Stimulated activated naive B cell treated with anti-CD40 and anti-IgM and Interleukin-4, amounts not matched to agents 10 μg/mL and 1 μg/mL and 100 μg/mL, for 72 hours (primary cell): ENCODE measurements at regions not wholly inside any gene's neighbourhood (a gene's known extent, or its start where the extent isn't known, plus 50 kb on each side); places are given as distances from the start of the nearest gene placed in this dataset.

Experiments used
- ATAC-seq, 2 donors: fragments of 150-1000 bp; cut with Tn5 transposase; replicated peaks; 2 replicates each; pipeline ENCODE4 v1.10.0; 2021; ENCODE audit warnings: moderate library complexity in 1 of 2
- DNase-seq: peaks from one replicate; pipeline ENCODE4 v3.0.0; 2021
- H3K27ac Mint-ChIP-seq: one replicate; pipeline ENCODE4 v1.8.0; 2022; ENCODE audit warnings: mild to moderate bottlenecking, mixed read lengths
- H3K27me3 Mint-ChIP-seq, 2 donors: one replicate each; pipeline ENCODE4 v1.8.0; 2022; ENCODE audit warnings: mixed read lengths in 2 of 2
- H3K36me3 Mint-ChIP-seq, 2 donors: one replicate each; pipeline ENCODE4 v1.8.0; 2022; ENCODE audit warnings: mixed read lengths in 2 of 2, mild to moderate bottlenecking in 1 of 2
- H3K4me1 Mint-ChIP-seq, 2 donors: one replicate each; pipeline ENCODE4 v1.8.0; 2022; ENCODE audit warnings: mixed read lengths in 2 of 2, mild to moderate bottlenecking in 1 of 2
- H3K4me3 Mint-ChIP-seq, 2 donors: one replicate each; pipeline ENCODE4 v1.8.0; 2022; ENCODE audit warnings: mild to moderate bottlenecking in 2 of 2, mixed read lengths in 2 of 2, moderate library complexity in 1 of 2
- H3K9me3 Mint-ChIP-seq, 2 donors: one replicate each; pipeline ENCODE4 v1.8.0; 2022; ENCODE audit warnings: mixed read lengths in 2 of 2, mild to moderate bottlenecking in 1 of 2

GRCh38 chr6:95501032-95501904 lies 76.1 kb upstream of the MANEA start:
- Mint-ChIP-seq H3K4me3 (no peak overlapping the region), H3K27ac (no peak overlapping the region), H3K4me1 (no peaks in the 10 kb centered on the region), H3K36me3 (no peaks in the 10 kb centered on the region), H3K27me3 (no peaks in the 10 kb centered on the region), H3K9me3 (peaks cover 6 to 7% of the 10 kb centered on the region in 2 donors)
- no peak for DNase-seq
- no peak for ATAC-seq

- Mint-ChIP-seq H3K36me3 (no peaks in the 10 kb centered on the region), H3K4me3 (no peak overlapping the region), H3K27ac (no peak overlapping the region), H3K4me1 (no peaks in the 10 kb centered on the region), H3K27me3 (no peaks in the 10 kb centered on the region), H3K9me3 (peaks cover 2 to 7% of the 10 kb centered on the region in 2 donors)
- DNase-seq = no peak
- no peak for ATAC-seq
Observed at GRCh38 chr6:95503568-95503967, 73.8 kb upstream of the MANEA start.

DNA sequence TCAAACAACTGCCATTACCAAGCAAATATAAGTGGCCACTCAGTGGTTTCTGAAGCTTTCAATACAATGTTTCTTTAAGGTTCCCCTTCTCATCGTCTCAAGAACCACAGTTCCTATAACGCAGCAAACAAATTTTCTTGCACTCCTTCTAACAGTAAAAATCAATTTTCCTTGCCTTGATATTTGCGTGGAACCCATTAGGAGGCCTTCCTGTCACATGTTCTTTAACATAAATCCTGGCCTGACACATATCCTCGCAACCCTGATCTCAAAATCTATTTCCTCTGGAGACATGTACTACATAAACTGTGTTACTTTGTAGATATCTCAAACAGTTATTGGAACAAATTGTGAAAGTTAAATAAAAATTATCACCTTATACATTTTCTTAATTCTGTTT lies 65.9 kb upstream of the MANEA start:
- Mint-ChIP-seq H3K9me3 (no peaks in the 10 kb centered on the region), H3K4me3 (no peak overlapping the region), H3K4me1 (no peaks in the 10 kb centered on the region)

DNA sequence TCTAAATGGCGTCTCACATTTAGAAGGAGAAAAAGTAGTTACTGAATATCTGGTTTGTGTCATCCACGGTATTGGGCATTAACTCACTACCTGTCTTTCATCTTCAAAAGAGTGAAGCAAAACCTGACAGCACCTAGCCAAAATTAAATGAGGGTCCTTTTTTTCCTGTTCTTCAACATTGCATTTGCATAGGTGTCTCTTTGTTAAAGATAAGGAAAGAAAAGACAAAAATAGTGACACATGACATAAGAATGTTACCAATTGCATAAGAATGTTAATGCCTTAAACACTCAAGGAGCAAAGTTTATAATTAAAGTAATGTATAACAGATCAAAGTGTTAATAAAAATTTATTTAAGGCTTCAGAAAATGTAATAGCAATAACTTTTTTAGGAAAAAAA lies 61.4 kb upstream of the MANEA start:
- Mint-ChIP-seq H3K27ac (no peak overlapping the region), H3K27me3 (no peaks in the 10 kb centered on the region)

More for the DNA sequence above, 65.9 kb upstream of the MANEA start:
- H3K36me3 Mint-ChIP-seq = no peaks in the 10 kb centered on the region
- no peak overlapping the region for H3K27ac Mint-ChIP-seq
- ATAC-seq = no peak
- DNase-seq = no peak
- no peaks in the 10 kb centered on the region for H3K27me3 Mint-ChIP-seq

DNA sequence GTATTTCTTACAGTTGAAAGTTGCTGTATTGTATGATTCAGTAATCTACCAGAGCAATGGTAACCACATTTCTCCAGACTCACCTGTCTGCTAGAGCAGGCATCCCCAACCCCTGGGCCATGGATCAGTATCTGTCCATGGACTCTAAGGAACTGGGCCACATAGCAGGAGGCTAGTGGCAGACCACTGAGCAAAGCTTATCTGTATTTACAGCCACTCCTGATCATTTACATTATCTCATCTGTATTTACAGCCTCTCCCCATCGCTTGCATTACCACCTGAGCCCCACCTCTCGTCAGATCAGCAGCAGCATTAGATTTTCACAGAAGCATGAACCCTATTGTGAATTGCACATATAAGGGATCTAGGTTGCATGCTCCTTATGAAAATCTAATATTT lies 60.3 kb upstream of the MANEA start:
- Mint-ChIP-seq H3K36me3 (no peaks in the 10 kb centered on the region), H3K27me3 (no peaks in the 10 kb centered on the region), H3K27ac (no peak overlapping the region), H3K4me3 (no peak overlapping the region), H3K9me3 (peaks cover 0 to 2% of the 10 kb centered on the region in 2 donors), H3K4me1 (no peaks in the 10 kb centered on the region)
- no peak for DNase-seq
- no peak for ATAC-seq

More for the DNA sequence above, 61.4 kb upstream of the MANEA start:
- DNase-seq (no peak), ATAC-seq (no peak)
- Mint-ChIP-seq H3K4me3 (no peak overlapping the region), H3K36me3 (no peaks in the 10 kb centered on the region), H3K9me3 (peaks cover 0 to 2% of the 10 kb centered on the region in 2 donors), H3K4me1 (no peaks in the 10 kb centered on the region)

DNA sequence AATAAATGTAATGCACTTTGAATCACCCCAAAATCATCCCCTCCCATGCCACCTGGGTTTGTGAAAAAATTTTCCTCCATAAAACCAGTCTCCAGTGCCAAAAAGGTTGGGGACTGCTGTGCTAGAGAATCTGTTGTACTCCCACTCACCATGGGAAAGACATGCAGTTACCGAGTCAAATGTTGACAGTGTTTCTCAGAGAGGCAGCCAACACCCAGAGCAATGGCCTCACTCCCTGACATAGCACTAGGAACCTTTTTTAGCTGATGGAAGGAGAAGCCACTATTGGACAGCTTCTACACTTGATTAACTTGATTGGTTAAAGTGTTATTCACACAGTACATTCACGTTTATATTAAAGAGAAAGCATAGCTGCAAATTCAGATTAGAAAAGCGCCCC lies 59.8 kb upstream of the MANEA start:
- no peak overlapping the region for H3K27ac Mint-ChIP-seq
- H3K4me3 Mint-ChIP-seq = no peak overlapping the region
- no peaks in the 10 kb centered on the region for H3K27me3 Mint-ChIP-seq
- no peak for DNase-seq
- no peaks in the 10 kb centered on the region for H3K36me3 Mint-ChIP-seq
- no peaks in the 10 kb centered on the region for H3K4me1 Mint-ChIP-seq
- H3K9me3 Mint-ChIP-seq = peaks cover 0 to 2% of the 10 kb centered on the region in 2 donors
- ATAC-seq = no peak

DNA sequence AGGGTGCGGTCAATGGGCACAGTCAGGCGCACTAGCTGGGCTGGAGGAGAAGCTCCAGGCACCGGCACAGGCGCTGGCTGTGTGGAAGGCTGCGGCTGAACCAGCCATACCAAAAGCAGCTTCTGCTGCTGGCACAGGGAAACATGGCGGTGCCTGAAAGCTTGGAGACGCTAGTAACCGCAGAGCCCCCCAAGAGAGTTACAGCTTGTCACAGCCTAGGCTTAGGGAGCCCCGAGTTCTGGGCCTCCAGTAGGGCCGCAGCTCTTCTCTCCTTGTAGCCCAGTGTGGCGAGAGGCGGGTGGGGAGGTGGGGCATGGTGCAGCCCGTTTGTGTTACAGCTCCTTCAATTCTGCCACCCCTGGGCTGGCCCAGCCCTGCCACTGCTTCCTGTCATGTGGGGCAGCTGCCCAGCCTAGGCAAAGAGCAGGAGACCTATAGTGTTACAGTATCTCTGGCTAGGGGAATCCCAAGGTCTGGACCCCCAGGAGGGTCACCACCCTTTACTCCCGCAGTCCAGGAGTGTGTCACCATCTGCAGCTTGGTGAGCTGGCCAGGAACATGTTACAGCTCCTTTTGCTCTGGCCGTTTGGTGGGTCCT lies 58.6 kb upstream of the MANEA start:
- no peaks in the 10 kb centered on the region for H3K36me3 Mint-ChIP-seq
- H3K4me3 Mint-ChIP-seq = no peak overlapping the region
- H3K9me3 Mint-ChIP-seq = peaks cover 0 to 2% of the 10 kb centered on the region in 2 donors
- no peak for ATAC-seq
- H3K27ac Mint-ChIP-seq = no peak overlapping the region
- no peaks in the 10 kb centered on the region for H3K4me1 Mint-ChIP-seq
- DNase-seq = no peak
- H3K27me3 Mint-ChIP-seq = no peaks in the 10 kb centered on the region

DNA sequence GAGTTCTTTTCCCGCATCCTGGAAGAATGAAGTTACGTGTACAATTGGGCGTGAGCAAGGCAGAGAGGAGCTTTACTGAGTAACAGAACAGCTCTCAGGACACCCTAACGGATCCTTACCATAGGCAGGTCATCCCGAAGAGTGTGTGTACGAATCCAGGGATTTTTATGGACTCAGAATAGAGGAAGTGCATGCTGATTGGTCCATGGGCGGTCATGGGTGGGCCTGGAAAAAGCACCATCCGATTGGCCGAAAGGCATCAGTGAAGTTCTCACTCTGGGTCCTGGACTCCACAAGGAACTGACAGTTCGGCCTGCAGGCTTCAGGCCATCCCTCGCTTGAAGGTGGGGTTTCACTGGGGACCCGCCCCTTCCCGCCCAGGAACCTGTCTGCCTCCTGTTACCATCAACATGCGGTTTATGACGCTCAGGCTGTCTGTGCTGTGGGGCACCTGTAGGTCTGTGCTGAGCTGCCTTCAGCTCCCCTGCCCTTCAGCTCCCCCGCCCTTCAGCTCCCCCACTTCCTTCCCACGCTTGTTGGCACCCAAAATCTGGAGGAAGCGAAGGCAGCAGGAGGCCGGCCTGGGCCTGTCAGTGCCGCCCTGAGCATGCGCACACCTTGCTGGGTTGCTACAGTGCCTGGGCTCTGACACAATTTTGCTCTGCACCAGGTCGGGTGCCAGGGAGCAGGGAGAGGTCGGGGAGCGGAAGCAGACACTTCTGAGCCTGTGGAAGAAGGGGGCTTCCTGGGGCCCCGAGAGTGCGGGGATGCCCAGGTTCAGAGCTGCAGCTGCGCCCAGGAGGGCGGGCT lies 57.9 kb upstream of the MANEA start:
- ATAC-seq (no peak), DNase-seq (no peak)
- Mint-ChIP-seq H3K9me3 (peaks cover 0 to 2% of the 10 kb centered on the region in 2 donors), H3K4me3 (no peak overlapping the region), H3K27me3 (no peaks in the 10 kb centered on the region), H3K27ac (no peak overlapping the region), H3K4me1 (no peaks in the 10 kb centered on the region), H3K36me3 (no peaks in the 10 kb centered on the region)

- ATAC-seq (no peak), DNase-seq (no peak)
- Mint-ChIP-seq H3K27ac (no peak overlapping the region), H3K4me1 (no peaks in the 10 kb centered on the region), H3K4me3 (no peak overlapping the region), H3K36me3 (no peaks in the 10 kb centered on the region), H3K9me3 (peaks cover 0 to 4% of the 10 kb centered on the region in 2 donors), H3K27me3 (peaks cover 0 to 4% of the 10 kb centered on the region in 2 donors)
Observed at GRCh38 chr6:95521181-95521580, 56.2 kb upstream of the MANEA start.
